Activated naive CD8-positive, alpha-beta T cell treated with anti-CD3 and anti-CD28 coated beads, Interleukin-2, amount 50 U/mL, for 24 hours (primary cell): ENCODE measurements at regions not wholly inside any gene's neighbourhood (a gene's known extent, or its start where the extent isn't known, plus 50 kb on each side); places are given as distances from the start of the nearest gene placed in this dataset.
"Not testable (repeated sequence)": the region's sequence is repeated elsewhere in the genome, so short reads cannot be mapped to it uniquely, and the experiment has no call there.

Source experiments
- ATAC-seq: fragments of 150-1000 bp; cut with Tn5 transposase; one replicate; pipeline ENCODE4 v1.10.0; 2021
- DNase-seq: peaks from one replicate; pipeline ENCODE4 v3.0.0; 2021
- H3K27ac Mint-ChIP-seq: one replicate; pipeline ENCODE4 v1.8.0; 2021; ENCODE audit warnings: mild to moderate bottlenecking, mixed read lengths
- H3K27me3 Mint-ChIP-seq: one replicate; pipeline ENCODE4 v1.8.0; 2021; ENCODE audit warnings: mixed read lengths
- H3K36me3 Mint-ChIP-seq: one replicate; pipeline ENCODE4 v1.8.0; 2021; ENCODE audit warnings: low read depth, mixed read lengths
- H3K4me1 Mint-ChIP-seq: one replicate; pipeline ENCODE4 v1.8.0; 2021; ENCODE audit warnings: mixed read lengths
- H3K4me3 Mint-ChIP-seq: one replicate; pipeline ENCODE4 v1.8.0; 2021; ENCODE audit warnings: mild to moderate bottlenecking, moderate library complexity, mixed read lengths
- H3K9me3 Mint-ChIP-seq: one replicate; pipeline ENCODE4 v1.8.0; 2021; ENCODE audit warnings: mixed read lengths

DNA sequence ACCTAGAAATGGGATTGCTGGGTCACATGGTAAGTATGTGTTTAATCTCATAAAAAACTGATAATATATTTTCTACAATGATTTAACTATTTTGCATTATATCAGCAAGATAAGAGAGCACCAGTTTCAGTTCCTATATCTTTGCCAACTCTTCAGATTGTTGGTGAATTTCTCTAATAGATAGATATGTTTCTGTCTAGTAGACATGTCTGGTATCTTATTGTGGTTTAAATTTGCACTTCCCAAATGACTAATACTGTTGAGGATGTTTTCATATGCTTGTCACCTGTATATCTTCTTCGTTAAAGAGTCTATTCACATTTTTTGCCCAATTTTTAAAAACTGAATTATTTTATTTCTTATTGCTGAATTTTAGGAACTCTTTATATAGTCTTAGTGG is 113.8 kb upstream of the UXS1 start:
- ATAC-seq = no peak
- H3K9me3 Mint-ChIP-seq = no peaks in the 10 kb centered on the region

GRCh38 chr2:106306387-106306786 is 112.3 kb upstream of the UXS1 start:
- no peak overlapping the region for H3K27ac Mint-ChIP-seq
- no peaks in the 10 kb centered on the region for H3K4me1 Mint-ChIP-seq
- peaks cover 4% of the 10 kb centered on the region for H3K27me3 Mint-ChIP-seq
- no peak for DNase-seq
- H3K4me3 Mint-ChIP-seq = no peak overlapping the region
- ATAC-seq = no peak
- H3K36me3 Mint-ChIP-seq = no peaks in the 10 kb centered on the region
- H3K9me3 Mint-ChIP-seq = no peaks in the 10 kb centered on the region

More for the DNA sequence above, 113.8 kb upstream of the UXS1 start:
- Mint-ChIP-seq H3K36me3 (no peaks in the 10 kb centered on the region), H3K4me1 (no peaks in the 10 kb centered on the region), H3K27me3 (peaks cover 4% of the 10 kb centered on the region), H3K4me3 (no peak overlapping the region), H3K27ac (no peak overlapping the region)
- DNase-seq = no peak

DNA sequence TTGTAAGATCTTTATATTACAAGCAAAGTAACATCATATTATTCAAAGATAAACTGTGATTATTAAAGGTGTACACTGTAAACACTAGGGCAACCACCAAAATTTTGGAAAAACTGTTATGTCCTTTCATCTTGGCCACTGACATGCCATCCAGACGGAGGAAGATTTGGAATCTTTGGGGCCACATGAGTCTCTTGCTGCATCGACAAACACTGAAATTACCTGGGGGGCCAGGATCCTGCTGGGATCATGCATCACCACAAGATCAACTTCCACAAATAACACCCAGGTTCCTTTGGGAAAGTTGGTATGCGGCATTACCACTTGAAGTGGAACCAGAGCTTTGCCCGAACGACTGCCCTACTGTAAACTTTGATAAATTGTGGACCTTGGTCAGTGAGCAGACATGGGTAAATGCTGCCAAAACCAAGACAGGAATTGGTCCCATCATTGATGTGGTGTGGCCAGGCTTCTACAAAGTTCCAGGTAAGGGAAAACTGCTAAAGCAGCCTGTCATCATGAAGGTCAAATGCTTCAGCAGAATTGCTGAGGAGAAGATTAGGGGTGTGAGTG is 110.6 kb upstream of the UXS1 start:
- Mint-ChIP-seq H3K27ac (no peak overlapping the region), H3K9me3 (no peaks in the 10 kb centered on the region), H3K36me3 (no peaks in the 10 kb centered on the region), H3K27me3 (peaks cover 4% of the 10 kb centered on the region), H3K4me3 (no peak overlapping the region), H3K4me1 (no peaks in the 10 kb centered on the region)
- ATAC-seq (no peak), DNase-seq (no peak)

DNA sequence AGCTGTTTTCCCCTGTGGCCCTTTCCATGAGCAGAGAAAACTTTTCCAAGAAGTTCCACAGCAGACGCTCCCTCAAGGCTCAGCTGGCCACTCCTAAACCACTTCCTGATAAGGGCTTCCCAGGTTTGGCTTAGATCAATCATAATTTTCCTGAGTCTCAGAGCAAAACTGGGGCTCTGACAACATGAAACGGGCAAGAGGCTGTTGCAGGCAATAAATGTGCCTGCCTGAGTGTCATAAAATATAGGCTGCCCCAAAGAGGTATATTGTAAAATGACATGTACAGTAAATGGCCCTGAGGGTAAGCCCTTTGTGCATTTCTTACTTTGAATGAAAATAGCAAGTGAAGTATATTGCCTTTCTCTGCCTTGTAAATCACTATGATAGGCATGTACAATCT is 105.6 kb upstream of the UXS1 start:
- no peak for ATAC-seq
- no peak overlapping the region for H3K4me3 Mint-ChIP-seq
- H3K27ac Mint-ChIP-seq = no peak overlapping the region
- H3K4me1 Mint-ChIP-seq = no peaks in the 10 kb centered on the region
- H3K36me3 Mint-ChIP-seq = no peaks in the 10 kb centered on the region
- H3K27me3 Mint-ChIP-seq = peaks cover 5% of the 10 kb centered on the region
- H3K9me3 Mint-ChIP-seq = no peaks in the 10 kb centered on the region
- DNase-seq = no peak

- H3K4me3 Mint-ChIP-seq = no peak overlapping the region
- no peaks in the 10 kb centered on the region for H3K4me1 Mint-ChIP-seq
- H3K36me3 Mint-ChIP-seq = no peaks in the 10 kb centered on the region
- peaks cover 1% of the 10 kb centered on the region for H3K27me3 Mint-ChIP-seq
- DNase-seq (no peak), ATAC-seq (no peak)
- H3K9me3 Mint-ChIP-seq = no peaks in the 10 kb centered on the region
- no peak overlapping the region for H3K27ac Mint-ChIP-seq
Measured at GRCh38 chr2:106296182-106296815, 102.2 kb upstream of the UXS1 start.

GRCh38 chr2:106294182-106294581 is 100.1 kb upstream of the UXS1 start:
- Mint-ChIP-seq H3K4me1 (no peaks in the 10 kb centered on the region), H3K9me3 (no peaks in the 10 kb centered on the region), H3K27me3 (peaks cover 1% of the 10 kb centered on the region), H3K36me3 (no peaks in the 10 kb centered on the region), H3K4me3 (no peak overlapping the region), H3K27ac (no peak overlapping the region)
- no peak for ATAC-seq
- no peak for DNase-seq

GRCh38 chr2:106293271-106293783 is 99.2 kb upstream of the UXS1 start:
- Mint-ChIP-seq H3K27me3 (peaks cover 1% of the 10 kb centered on the region), H3K27ac (no peak overlapping the region)

GRCh38 chr2:106292627-106293026 is 98.5 kb upstream of the UXS1 start:
- no peaks in the 10 kb centered on the region for H3K36me3 Mint-ChIP-seq
- DNase-seq = no peak
- H3K27me3 Mint-ChIP-seq = no peaks in the 10 kb centered on the region
- H3K4me3 Mint-ChIP-seq = no peak overlapping the region
- H3K9me3 Mint-ChIP-seq = no peaks in the 10 kb centered on the region
- no peaks in the 10 kb centered on the region for H3K4me1 Mint-ChIP-seq
- ATAC-seq = no peak
- H3K27ac Mint-ChIP-seq = no peak overlapping the region

More at GRCh38 chr2:106293271-106293783, 99.2 kb upstream of the UXS1 start:
- DNase-seq (no peak), ATAC-seq (no peak)
- Mint-ChIP-seq H3K9me3 (no peaks in the 10 kb centered on the region), H3K4me3 (no peak overlapping the region), H3K36me3 (no peaks in the 10 kb centered on the region), H3K4me1 (no peaks in the 10 kb centered on the region)

DNA sequence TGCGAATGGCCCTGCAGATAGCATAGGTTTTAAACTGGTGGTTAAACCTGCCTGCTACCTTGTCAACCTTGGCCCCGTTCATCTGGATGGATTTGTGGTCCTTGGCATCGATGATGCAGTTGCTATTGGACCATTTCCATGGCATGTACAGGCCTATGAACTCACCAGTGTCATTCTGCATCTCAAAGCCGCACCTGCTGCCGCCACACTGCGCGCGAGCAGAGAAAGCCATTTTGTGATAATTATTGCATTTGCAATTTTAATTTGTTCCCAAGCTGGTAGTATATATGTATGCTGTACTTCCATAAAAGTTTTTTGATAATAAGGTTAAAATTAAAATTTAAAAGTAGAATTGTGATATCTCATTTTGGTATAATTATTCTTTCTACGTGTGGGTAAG is 94.8 kb upstream of the UXS1 start:
- DNase-seq (no peak), ATAC-seq (no peak)
- no peak overlapping the region for H3K27ac Mint-ChIP-seq
- H3K4me3 Mint-ChIP-seq = no peak overlapping the region
- H3K27me3 Mint-ChIP-seq = no peaks in the 10 kb centered on the region
- H3K36me3 Mint-ChIP-seq = no peaks in the 10 kb centered on the region
- no peaks in the 10 kb centered on the region for H3K9me3 Mint-ChIP-seq
- H3K4me1 Mint-ChIP-seq = no peaks in the 10 kb centered on the region

- no peak for ATAC-seq
- H3K4me3 Mint-ChIP-seq = no peak overlapping the region
- H3K27me3 Mint-ChIP-seq = no peaks in the 10 kb centered on the region
- H3K4me1 Mint-ChIP-seq = no peaks in the 10 kb centered on the region
- H3K36me3 Mint-ChIP-seq = no peaks in the 10 kb centered on the region
- H3K27ac Mint-ChIP-seq = no peak overlapping the region
- DNase-seq = no peak
- no peaks in the 10 kb centered on the region for H3K9me3 Mint-ChIP-seq
Measured at GRCh38 chr2:106285237-106285829, 91.2 kb upstream of the UXS1 start.

DNA sequence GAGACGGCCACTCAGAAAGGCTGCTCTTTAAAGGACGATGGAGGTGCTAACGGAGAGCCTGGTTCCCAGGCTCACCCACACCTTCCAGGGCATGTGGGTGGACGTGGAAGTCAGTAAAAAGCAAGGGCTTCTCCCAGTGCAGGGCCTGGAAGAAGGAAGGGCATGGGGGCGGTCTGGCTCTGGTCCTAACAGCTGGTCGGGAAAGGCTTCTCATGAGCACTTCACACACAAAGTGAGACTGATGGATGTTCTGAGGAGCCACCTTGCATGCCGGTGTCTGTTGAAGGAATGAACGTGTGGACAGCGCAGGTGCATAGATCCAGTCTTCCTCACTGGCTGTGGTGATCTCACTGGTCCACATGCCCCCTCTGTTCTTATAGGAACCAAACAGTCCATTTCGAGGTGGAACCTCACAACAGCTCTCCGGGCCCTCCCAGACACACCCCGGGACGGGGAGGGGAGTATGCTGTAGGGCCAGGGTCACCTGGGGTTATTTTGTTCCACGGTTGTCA is 90.6 kb upstream of the UXS1 start:
- no peak overlapping the region for H3K4me3 Mint-ChIP-seq
- H3K27me3 Mint-ChIP-seq = no peaks in the 10 kb centered on the region
- H3K36me3 Mint-ChIP-seq = no peaks in the 10 kb centered on the region
- no peak for ATAC-seq
- no peaks in the 10 kb centered on the region for H3K4me1 Mint-ChIP-seq
- no peak overlapping the region for H3K27ac Mint-ChIP-seq
- H3K9me3 Mint-ChIP-seq = no peaks in the 10 kb centered on the region
- no peak for DNase-seq

DNA sequence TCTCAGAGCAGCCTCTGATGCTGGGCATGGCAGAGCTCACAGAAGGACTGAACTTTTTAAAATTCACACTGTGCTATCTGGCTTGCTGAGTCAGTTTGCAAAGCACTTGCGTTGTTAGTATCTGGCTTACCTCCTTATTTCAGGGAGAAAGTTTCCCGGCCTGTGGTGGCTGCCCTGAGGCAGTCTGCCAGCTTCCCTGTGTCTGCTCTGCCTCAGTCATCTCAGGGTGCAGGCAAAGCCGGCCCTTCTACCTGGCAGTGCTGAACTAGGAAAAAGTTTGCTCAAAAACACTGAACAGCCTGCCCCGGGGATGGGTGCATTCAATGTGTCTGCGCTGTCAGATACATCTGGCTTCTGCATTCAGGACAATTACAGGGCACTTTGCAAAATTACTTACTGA is 90.2 kb upstream of the UXS1 start:
- no peak overlapping the region for H3K4me3 Mint-ChIP-seq
- H3K4me1 Mint-ChIP-seq = no peaks in the 10 kb centered on the region
- H3K27me3 Mint-ChIP-seq = no peaks in the 10 kb centered on the region
- no peaks in the 10 kb centered on the region for H3K9me3 Mint-ChIP-seq
- no peak for DNase-seq
- no peaks in the 10 kb centered on the region for H3K36me3 Mint-ChIP-seq
- no peak for ATAC-seq
- no peak overlapping the region for H3K27ac Mint-ChIP-seq

DNA sequence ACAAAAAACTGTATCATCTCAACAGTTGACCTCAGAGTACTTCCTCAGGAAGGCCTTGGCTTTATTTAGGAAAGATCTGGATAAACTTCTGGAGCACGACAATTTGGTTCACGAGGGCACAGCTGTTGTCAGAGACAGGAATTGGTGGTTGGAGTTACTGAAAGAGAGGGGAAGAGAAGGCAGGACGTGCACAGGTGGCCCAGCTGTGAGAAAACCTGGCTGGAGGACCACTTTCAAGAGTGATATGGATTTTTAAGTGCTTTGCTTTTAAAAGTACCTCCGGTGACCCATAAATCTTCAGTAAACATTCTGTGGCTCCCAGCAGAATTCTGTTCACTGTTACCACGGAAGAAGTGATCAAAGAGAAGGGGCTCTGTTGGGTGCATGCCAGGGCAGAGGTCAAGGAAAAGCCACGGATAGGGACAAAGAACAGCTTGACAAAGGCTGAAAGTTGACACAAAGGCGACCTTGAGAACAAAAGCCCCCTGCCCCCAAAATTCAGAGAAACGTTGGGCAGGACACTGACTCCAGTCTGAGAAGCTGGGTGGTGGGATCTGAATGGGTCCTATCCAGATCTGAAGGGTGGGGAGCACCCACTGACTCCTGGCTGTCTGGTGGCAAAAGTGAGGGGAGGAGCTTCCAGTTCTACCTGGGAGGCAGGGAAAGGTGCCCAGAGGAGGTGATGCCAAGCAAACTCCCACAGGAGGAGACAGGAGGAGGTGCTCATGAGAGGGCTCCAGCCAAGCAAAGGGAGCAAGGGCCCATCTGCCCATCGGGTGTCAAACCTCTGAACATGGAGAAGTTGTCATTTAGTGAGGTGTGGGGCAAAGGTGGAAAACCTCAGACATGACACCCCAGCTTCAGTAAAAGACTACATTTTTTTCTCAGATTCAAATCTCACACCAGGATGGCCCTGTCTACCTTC is 89.4 kb upstream of the UXS1 start:
- not testable (repeated sequence) for H3K27me3 Mint-ChIP-seq, H3K36me3 Mint-ChIP-seq, H3K9me3 Mint-ChIP-seq, ATAC-seq, H3K4me1 Mint-ChIP-seq, H3K4me3 Mint-ChIP-seq, DNase-seq, H3K27ac Mint-ChIP-seq

GRCh38 chr2:106282462-106283170 is 88.5 kb upstream of the UXS1 start:
- Mint-ChIP-seq H3K4me1 (no peaks in the 10 kb centered on the region), H3K27ac (no peak overlapping the region), H3K36me3 (no peaks in the 10 kb centered on the region), H3K9me3 (no peaks in the 10 kb centered on the region), H3K4me3 (no peak overlapping the region), H3K27me3 (peaks cover 3% of the 10 kb centered on the region)
- no peak for ATAC-seq
- no peak for DNase-seq
